ENCODE measurements at regions not wholly inside any gene's neighbourhood (a gene's known extent, or its start where the extent isn't known, plus 50 kb on each side); places are given as distances from the start of the nearest gene placed in this dataset.
"Not testable (repeated sequence)": the region's sequence is repeated elsewhere in the genome, so short reads cannot be mapped to it uniquely, and the experiment has no call there.

DNA sequence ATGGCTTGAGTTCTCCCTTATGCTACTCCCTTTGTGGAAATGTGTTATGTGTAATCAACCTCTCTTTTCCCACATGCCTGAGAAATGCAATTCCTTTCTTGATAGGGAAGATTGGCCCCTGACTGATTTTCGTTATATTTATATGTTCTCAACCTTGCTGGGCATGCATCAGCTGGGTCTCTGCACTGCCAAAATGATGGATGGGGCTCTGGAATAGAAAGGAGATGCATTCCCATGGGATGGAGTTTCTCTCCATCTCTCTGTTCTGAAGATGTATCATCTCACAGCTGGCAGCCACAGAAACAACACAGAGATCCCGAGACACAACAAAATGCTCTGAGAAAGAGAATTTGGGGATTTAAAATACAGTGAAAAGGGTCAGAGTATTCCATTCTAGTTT, 327.7 kb upstream of the LMCD1 start:
- no peak for DNase-seq (ENCODE audit: extremely low read depth in 1 of 11, low read depth in 9 of 11, low spot score in 4 of 11)

DNA sequence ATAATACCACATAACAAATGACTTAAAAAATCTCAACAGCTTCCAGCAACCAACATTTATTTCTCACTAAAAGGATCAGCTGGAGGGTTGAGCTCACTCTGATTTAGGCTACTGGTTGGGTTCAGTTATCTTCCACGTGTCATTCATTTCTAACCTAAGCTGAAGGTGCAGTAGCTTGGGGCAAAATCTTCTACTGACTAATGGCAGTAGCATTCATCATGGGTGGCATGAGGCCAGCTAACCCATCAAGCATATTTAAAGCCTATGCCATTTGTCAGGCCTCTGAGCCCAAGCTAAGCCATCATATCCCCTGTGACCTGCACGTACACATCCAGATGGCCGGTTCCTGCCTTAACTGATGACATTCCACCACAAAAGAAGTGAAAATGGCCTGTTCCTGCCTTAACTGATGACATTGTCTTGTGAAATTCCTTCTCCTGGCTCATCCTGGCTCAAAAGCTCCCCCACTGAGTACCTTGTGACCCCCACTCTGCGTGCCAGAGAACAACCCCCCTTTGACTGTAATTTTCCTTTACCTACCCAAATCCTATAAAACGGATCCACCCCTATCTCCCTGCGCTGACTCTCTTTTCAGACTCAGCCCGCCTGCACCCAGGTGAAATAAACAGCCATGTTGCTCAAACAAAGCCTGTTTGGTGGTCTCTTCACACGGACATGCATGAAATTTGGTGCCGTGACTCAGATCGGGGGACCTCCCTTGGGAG, 324.7 kb upstream of the LMCD1 start:
- not testable (repeated sequence) for DNase-seq (ENCODE audit: extremely low read depth in 1 of 11, low read depth in 9 of 11, low spot score in 4 of 11)

- not testable (repeated sequence) for DNase-seq (ENCODE audit: extremely low read depth in 1 of 11, low read depth in 9 of 11, low spot score in 4 of 11)
Observed at GRCh38 chr3:8178516-8178915, 323.1 kb upstream of the LMCD1 start.

- no peak for DNase-seq (ENCODE audit: extremely low read depth in 1 of 11, low read depth in 9 of 11, low spot score in 4 of 11)
Observed at GRCh38 chr3:8182904-8183303, 318.7 kb upstream of the LMCD1 start.

- DNase-seq (ENCODE audit: extremely low read depth in 1 of 11, low read depth in 9 of 11, low spot score in 4 of 11) = no peak
Observed at GRCh38 chr3:8183627-8184026, 318.0 kb upstream of the LMCD1 start.

GRCh38 chr3:8186213-8186612, 315.4 kb upstream of the LMCD1 start:
- no peak for DNase-seq (ENCODE audit: extremely low read depth in 1 of 11, low read depth in 9 of 11, low spot score in 4 of 11)

DNA sequence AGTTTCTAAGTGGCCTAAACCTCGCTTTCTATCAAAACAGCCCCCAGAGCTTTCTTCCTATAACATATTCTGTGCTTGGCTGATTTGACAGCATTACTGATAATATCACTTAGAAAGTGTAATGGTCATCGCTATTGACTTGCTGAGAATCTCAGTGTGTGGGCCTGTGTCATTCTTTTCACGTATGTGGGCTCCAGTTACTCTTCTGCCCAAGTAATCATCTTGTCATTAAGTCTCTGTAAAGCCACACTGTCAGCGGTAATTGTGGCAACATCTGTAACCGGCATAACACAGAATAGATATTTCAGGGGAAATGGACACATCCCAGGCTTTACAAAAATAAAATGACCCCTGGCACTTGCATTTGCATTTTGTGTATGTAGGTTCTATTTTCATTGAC, 313.6 kb upstream of the LMCD1 start:
- no peak for DNase-seq (ENCODE audit: extremely low read depth in 1 of 11, low read depth in 9 of 11, low spot score in 4 of 11)

DNA sequence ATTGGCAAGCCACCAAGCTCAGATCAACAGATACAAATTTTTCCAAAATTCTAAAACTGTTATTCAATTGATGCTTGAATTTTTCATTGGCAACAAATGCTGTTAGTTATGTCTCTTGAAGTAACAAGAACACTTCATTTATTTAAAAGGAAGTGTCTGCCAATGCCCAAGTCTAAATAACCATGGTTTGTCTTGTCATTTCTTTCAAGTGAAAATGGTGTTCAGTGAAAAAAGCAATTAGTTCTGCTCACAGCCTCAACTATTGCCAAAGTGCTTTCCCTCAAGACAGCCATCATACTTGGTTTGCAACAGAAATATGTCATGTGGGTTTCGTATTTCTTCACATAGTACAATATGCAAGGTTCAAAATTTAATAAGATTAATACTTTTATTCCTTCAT, 312.6 kb upstream of the LMCD1 start:
- DNase-seq (ENCODE audit: extremely low read depth in 1 of 11, low read depth in 9 of 11, low spot score in 4 of 11) = no peak

DNA sequence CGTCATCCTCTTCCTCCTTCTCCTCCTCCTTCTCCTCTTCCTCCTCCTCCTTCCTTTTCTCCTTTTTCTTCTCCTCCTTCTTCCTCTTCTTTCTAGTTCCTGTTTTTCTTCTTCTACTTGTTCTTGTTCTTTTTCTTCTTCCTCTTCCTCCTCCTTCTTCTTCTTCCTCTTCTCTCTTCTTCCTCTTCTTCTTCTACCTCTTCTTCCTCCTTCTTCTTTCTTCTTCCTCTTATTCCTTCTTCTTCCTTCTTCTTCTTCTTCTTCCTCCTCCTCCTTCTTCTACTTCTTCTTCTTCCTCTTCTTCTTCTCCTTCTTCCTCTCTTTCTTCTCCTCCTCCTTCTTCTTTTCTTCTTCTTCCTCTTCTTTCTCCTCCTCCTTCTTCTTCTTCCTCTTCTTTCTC, 310.2 kb upstream of the LMCD1 start:
- DNase-seq (ENCODE audit: extremely low read depth in 1 of 11, low read depth in 9 of 11, low spot score in 4 of 11) = no peak

GRCh38 chr3:8197384-8197783, 304.2 kb upstream of the LMCD1 start:
- no peak for DNase-seq (ENCODE audit: extremely low read depth in 1 of 11, low read depth in 9 of 11, low spot score in 4 of 11)

DNA sequence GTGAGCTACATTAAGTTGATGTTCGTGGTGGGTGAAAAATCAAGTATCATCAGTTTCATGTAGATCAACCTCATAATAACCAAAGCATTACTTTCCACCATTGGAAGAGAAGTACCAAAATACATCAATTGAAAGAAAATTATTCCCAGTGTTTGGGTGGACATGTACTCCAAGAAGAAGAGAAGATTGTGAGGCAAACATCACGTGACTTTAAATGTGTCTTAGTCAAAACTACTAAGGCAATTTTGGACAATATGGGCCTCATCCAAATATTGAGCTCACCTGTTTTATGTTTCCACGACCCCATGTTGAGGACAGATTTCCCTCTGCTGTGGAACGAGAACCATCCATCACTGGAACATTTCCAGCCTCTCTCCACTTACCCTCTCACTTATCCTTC, 303.0 kb upstream of the LMCD1 start:
- DNase-seq (ENCODE audit: extremely low read depth in 1 of 11, low read depth in 9 of 11, low spot score in 4 of 11) = no peak

DNA sequence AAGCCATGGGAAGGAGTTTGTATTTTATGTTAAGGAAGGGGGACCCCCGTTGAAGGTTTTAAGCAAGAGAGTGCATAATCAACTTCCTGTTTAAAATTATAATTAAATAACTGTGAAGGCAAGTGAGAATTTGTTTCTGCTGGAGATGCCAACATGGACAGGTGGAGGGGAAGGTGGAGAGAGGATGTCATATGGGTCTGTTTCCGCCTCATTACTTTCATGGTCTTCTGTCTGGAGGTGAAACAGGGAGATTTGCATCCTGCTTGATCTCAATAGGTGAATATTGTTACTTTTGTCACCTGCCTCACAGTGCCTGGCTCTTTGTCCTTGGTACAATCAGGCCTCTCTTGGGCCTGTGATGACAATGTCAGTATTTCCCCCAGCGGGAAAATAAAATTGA, 300.6 kb upstream of the LMCD1 start:
- DNase-seq (ENCODE audit: extremely low read depth in 1 of 11, low read depth in 9 of 11, low spot score in 4 of 11) = no peak

DNA sequence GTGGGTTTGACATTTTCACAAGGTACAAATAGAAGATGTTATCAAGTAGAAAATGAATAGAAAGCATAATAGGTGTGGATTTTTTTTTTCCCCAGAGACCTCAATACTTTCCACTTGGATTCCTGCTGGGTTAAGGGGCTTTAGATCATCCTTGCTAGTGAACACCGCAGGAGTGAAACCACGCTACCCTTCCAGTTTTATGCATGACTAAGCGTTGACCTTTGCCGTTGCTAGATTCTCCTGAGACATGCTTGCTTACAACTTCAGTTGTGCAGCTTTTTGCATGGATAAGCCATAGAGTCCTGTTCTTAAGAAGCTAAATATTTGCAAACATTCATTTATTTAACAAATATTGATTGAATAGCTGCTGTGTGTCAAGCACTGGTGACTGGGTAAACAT, 299.7 kb upstream of the LMCD1 start:
- DNase-seq (ENCODE audit: extremely low read depth in 1 of 11, low read depth in 9 of 11, low spot score in 4 of 11) = peak in 5 of 11 donors; percentile 4 to 15 (median 12)

GRCh38 chr3:8204331-8204730, 297.3 kb upstream of the LMCD1 start:
- no peak for DNase-seq (ENCODE audit: extremely low read depth in 1 of 11, low read depth in 9 of 11, low spot score in 4 of 11)

GRCh38 chr3:8204853-8205650, 296.6 kb upstream of the LMCD1 start:
- no peak for DNase-seq (ENCODE audit: extremely low read depth in 1 of 11, low read depth in 9 of 11, low spot score in 4 of 11)

DNA sequence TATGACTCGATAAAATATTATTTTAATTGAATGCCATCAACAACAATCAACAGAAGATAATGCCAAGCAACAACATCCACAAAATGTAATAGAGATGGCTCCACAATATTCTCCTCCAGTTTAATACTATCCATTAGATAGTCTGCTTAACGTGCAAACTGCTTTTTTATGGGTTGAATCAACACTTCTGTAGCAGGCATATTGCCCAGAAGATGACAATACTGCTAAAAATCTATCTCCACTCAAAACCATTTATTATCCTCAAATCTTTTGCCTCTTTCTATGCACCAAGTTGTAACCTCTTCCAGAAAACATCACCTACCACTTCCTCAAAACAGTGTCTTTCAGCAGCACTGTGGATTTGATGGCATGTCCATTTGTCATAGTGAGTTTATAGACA, 295.7 kb upstream of the LMCD1 start:
- no peak for DNase-seq (ENCODE audit: extremely low read depth in 1 of 11, low read depth in 9 of 11, low spot score in 4 of 11)

- no peak for DNase-seq (ENCODE audit: extremely low read depth in 1 of 11, low read depth in 9 of 11, low spot score in 4 of 11)
Observed at GRCh38 chr3:8206971-8207617, 294.5 kb upstream of the LMCD1 start.

GRCh38 chr3:8210882-8211341, 290.7 kb upstream of the LMCD1 start:
- DNase-seq (ENCODE audit: extremely low read depth in 1 of 11, low read depth in 9 of 11, low spot score in 4 of 11) = no peak

- no peak for DNase-seq (ENCODE audit: extremely low read depth in 1 of 11, low read depth in 9 of 11, low spot score in 4 of 11)
Observed at GRCh38 chr3:8212794-8213193, 288.8 kb upstream of the LMCD1 start.

DNA sequence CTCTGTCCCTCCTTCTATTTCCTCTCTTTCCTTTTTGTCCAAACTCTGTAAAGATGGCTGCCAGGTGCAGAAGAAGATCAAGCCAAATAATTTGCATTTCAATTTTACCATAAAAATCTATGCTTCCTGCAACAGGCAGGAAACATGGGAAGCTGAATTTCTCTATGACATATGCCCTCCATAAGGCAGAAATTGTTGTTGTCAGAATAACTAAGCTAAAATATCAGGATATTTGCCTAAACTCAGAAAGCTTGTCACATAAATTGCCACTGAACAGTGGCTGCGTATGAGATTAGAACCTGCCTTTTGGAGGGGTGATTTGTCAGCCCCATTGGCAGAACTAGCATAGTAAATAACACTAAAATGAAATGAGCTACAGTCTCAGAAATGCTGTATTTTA, 288.3 kb upstream of the LMCD1 start:
- no peak for DNase-seq (ENCODE audit: extremely low read depth in 1 of 11, low read depth in 9 of 11, low spot score in 4 of 11)
